HG03060 (cell line): ENCODE measurements at regions not wholly inside any gene's neighbourhood (a gene's known extent, or its start where the extent isn't known, plus 50 kb on each side); places are given as distances from the start of the nearest gene placed in this dataset.

ENCODE experiments used
- ATAC-seq: cut with Tn5 transposase; IDR thresholded peaks from one replicate; pipeline ENCODE4 v1.9.1; 2021; ENCODE audit warnings: low read depth, moderate number of reproducible peaks; ENCODE audit not compliant: unreplicated experiment

DNA sequence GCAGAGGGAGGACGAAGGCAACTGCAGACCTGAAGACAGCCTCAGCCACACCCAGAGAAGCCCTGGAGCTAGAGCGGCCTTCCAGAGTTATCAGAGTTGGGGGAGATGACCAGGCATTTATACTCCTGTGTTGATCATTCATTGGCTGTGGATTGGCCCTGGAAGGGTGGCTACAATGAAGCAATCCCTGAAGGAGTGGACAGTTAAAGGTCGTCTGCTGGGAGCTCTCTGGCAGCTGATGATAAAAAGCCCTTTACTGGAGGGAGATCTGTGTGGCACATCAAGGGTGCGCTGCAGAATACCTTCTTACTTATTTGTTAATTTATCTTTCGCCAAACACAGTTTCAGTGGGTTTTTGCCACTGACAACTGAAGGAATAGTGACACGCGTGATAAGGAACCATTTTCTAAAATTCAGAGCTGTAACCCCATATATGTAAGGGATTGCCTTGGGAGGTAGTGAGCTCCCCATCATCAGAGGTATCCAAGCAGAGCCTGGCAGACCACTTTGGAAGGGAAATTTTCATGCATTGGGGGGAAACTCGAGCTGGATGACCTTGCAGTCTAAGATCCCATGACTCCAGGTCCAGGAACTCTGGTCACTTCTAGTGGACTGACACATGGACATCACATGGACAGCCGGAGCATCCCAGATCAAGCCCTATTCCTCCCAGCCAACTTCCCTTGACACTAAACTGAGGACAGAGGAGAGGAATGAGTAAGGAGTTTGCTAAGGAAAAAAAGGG is 126.4 kb upstream of the GADD45A start:
- ATAC-seq: no peak

DNA sequence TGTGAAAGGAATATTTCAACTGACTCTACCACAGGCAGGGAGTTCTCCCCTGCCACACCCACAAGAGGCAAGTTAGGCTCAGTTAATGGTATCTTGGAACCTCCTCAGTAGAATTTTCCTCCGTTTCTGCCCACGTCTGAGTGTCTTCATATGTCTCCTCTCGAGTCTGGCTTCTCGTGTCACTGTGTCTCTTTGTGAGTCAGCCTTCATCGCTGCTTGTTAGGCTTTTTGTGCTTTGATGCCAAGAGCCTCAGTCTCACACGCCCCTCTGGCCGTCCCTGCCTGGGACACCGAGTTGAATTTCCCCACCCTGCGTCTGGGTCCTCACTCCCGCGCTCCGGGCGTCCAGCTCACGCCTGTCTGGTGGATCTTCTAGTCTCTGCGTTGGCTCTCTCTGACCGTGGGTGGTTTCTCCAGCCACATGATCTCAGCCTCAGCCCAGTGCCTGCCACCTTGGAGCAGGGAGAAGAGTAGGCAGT is 125.7 kb upstream of the GADD45A start:
- ATAC-seq: no peak

DNA sequence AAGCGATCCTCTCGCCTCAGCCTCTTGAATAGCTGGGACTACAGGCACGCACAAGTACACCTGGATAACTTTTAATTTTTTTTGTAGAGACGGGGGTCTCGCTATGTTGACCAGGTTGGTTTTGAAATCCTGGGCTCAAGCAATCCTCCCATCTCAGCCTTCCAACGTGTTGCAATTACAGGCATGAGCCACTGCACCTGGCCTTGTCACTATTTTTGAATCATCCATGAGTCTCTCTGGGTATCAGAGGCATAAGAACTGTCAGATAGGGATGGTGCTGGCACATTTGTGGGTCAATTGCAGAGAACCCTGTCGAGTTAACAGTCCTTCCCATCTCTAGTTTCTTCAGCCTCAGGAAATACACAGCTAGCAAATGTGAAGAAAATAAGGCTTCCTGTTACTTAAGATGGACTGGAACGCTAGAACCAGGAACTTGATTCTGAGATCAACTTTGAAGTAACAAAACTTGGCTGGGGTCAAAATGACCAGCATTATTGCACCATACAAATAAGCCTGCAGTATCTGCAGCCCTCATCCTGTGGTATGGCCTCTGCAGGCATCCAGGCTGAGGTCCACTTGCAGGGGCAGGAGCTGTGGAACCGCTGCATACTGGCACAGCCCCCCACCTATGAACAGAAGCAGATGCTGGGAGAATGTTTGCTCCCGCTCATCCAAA is 124.3 kb upstream of the GADD45A start:
- no peak for ATAC-seq

DNA sequence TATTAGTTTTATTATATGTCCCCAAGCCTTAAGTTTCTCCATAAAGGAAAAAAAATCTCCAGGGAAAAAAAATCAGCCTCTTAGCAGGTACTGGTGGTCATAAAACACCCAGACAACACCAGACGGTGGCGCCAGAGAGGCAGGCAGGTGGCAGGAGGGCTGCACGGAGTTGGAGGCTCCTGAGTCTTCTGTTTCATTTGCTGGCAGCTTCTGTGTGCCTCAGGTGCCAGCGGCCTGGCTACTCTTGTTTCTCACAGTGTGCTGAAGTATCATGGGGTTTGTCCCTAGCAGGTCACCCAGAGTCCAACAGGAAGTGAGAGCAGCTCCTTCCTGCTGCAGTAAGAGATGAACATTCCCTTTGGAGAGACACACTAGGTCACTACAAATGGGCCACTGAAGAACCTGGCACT is 123.3 kb upstream of the GADD45A start:
- no peak for ATAC-seq

DNA sequence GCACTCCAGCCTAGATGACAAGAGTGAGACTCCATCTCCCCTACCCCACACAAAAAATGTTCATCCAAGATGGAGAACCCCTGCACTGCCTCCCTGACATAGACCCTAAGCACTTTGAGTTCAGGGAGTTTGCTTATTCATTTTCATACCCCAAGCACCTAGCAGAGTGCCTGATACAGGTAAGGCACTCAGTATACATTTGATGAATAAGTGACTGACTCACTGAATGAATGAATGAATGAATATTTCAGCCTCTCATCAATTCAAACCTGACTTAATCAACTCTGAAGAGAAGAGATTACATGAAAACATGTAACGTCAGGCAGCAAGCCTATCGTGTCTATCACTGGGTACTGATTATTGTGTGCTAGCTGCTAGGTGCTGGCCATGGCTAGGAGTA is 121.3 kb upstream of the GADD45A start:
- no peak for ATAC-seq

DNA sequence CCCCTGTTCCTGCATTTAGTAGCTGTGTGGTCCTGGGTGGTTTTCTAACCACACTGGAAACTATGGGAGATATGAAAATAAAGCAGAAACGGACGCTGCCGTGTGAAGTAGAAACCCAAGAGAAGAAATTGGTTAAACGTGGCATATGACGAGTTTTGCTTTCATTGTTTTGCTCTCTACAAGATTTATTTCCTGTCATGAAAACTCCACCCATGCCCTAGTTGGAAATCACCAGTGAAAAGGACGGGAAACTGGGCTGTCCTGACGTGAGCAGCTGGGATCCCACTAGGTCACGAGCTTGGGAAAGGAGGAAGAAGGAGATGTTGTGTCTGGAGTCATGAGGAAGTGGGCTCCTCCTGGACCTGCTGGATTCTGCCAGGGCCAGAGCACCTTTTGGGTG is 120.8 kb upstream of the GADD45A start:
- ATAC-seq: no peak

DNA sequence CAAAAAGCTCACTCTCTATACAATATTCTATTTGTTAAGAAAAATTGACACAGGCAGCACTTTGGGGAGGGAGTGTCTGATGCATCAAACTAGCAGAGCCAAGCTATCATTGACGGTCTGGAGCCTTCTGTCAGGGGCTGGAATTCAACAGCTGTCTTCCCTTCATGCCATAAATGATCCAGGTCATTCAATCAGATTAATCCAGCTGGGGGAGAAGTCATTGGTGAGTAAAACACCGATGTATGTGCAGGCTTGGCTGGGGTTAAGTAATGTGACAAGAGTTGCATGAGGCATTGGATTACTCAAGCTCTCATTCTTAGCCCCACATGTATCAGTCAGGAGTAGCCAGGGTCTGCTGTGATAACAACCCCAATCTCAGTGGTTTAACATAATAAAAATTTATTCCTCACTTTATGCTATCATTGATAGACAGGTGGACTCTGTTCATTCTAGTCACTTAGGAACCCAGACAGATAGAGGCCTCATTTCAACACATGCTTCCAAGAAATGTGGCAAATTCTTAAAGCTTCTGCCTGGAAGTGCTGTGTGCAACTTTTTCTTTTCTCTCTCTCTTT is 118.1 kb upstream of the GADD45A start:
- ATAC-seq: no peak

DNA sequence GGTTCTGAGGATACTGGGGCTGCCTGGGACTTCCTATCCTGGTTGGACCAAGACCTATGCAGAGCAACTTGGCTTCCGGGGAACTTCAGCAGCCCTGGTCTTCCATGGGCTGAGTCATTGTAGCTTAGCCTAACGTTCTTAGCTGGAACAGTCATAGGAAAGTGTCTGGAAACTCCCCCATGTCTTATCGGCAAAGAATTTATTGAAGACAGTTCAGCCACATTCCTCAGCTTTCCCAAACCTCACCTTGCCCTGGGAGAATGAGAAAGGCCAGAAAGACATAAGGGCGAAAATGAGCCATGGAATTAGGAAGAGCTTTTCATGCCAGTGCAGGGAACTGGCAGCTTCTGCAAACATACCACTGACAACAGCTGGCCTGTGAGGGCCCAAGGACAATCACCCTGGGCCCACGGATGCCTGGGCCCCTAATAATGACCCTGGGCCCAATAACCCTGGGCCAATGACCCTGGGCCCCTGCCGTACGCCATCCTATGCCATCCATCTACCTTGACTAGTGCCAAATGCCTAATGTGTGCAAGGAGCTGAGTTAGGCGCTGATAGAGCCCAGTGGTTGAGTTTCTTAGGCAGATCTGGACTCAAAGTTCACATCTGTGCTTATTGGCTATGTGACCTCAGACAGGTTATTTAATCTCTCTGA is 114.4 kb upstream of the GADD45A start:
- ATAC-seq: no peak

DNA sequence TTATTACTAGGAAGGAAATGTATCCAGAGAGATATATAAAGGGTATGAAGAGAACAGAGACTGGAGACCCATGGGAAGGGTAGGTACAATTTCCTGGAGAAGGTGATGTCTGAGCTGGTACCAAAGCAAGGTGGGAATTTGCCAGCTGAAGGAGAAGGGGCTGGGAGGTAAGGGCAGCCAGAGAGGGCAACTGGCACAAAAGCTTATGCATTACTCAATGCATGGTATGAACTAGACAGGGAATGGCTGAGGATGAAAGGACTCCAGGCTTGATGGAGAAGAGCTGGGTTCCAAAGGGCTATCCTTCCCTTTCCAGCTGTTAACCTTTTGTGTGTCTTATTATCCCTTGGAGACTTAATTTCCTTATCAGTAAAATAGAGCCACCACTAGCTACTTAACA is 113.6 kb upstream of the GADD45A start:
- no peak for ATAC-seq

DNA sequence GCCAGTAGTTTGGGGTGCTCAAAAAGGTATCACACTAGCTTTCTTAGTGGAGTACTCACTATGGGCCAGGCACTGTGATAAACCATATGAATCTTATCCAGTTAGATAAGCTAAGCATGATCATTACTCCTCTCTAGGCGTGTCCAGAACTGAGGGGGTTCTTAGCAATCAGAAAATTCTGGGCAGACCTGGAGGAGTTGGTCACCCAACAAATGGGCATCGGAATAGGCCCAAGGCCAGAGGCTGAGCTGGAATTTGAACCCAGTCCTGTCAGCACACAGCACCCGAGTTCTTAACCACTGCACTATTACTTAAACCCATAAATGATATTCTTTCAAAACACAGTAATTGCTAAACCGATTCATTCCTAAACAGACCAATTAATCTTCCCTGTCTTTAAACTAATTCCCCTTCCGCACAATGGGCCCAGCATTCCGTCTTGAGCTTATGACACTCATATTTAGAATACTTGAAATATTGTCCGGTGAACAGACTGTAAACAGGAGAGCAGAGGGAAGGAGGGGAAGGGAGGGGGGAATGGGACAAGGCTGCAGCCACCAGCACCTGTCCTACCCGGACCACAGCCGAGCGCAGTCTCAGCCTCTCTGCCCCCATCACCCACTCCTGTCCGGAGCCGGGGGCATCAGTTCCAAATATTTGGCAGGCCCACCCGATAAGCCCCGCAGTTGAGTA is 113.0 kb upstream of the GADD45A start:
- no peak for ATAC-seq

DNA sequence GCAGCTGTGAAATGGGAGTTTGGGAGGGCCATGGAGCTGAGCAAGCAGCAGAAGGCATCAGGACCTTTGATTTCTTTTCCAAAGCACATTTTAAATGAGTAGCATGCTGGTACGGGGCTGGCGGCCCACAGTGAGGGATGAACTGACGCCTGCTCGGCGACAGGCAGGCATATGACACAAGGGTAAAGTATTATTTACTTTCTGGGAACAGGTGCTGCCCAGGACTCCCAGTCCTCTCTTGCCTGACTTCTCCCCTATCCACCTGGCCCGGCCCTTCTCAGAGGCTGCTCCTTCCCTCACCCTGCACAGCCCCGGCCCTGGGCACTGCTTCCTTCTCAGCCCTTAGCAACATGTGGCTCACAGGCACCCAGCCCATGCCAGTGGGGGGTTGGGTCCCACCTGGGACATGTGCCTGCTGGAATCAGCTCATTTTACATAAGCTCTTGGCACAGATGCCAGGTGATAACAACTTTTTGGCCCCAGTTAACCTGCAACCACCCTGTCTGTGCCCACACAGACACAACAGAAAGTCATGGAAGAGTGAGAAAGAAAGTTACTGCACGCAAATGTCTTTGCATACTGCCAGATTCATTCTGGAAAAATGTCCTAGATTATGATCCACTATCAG is 112.3 kb upstream of the GADD45A start:
- ATAC-seq: no peak

DNA sequence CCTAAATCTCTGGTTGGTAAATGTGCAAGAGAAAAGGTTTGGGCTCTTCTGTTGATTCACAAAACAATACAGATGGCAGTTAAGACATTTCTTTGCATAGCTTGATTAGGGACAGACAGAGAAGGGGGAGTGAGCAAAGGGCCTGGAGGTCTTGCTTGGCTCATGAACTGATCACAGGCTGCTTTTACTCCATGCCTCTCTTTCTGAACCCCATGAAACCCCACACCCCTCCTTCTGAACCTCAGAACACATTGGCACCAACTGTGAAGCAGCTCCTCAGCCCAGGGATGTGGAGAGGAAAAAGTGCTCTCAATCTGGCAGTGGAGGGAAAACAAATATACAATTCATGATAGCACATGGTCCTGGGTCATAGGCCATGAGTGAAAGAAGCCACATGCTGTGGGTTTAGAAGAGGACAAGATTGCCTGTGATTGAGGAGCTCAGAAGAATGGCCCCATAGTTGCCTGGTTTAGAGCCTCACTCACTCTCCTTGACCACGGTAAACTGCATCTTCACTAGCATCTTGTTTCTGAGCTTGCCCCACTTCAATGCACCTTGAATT is 111.6 kb upstream of the GADD45A start:
- no peak for ATAC-seq

DNA sequence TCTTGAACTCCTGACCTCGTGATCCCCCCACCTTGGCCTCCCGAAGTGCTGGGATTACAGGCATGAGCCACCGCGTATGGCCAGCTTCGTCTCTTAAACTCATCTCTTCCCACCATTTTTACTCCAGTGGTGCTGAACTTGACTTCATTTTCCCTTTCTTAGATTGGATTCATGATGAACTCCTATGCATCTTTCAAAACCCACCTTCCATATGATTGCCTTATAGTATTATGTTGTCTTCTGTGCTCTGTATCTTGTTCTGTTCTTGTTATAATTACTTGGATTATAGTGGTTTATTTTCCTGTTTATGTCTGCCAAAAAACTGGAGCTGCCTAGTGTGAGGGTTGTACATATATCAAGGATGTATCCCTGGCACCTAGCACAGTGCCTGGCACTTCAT is 110.8 kb upstream of the GADD45A start:
- no peak for ATAC-seq

DNA sequence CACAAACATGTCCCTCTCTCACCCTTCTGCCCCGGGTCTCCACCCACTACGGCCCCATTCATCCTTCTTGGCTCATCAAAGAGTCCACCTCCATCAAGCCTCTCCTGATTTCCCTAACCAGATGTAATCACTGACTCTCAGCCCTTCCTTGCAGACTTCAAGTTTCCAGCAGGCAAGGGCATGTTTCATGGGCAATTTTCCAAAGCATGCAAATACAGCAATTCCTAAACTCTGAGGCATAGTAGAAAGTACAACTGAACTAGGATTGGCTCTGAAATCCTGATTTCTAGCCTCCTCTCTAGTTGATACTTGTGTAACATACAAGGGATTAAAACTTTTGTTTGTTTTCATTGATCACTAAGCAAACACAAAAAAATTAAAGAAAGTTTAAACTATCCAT is 109.1 kb upstream of the GADD45A start:
- no peak for ATAC-seq

DNA sequence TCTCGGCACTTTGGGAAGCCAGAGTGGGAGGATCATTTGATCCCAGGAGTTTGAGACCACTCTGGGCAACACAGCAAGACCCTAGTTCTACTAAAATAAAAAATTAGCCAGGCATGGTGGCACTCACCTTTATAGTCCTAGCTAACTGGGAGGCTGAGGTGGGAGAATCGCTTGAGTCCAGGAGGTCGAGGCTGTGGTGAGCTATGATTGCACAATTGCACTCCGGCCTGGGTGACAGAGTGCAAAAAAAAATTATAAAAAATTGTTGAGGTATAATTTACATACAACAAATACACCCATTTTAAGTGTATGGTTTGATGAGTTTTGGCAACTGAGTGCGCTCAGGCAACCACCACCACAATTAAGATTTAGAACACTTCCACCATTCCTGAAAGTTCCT is 108.5 kb upstream of the GADD45A start:
- ATAC-seq: no peak

DNA sequence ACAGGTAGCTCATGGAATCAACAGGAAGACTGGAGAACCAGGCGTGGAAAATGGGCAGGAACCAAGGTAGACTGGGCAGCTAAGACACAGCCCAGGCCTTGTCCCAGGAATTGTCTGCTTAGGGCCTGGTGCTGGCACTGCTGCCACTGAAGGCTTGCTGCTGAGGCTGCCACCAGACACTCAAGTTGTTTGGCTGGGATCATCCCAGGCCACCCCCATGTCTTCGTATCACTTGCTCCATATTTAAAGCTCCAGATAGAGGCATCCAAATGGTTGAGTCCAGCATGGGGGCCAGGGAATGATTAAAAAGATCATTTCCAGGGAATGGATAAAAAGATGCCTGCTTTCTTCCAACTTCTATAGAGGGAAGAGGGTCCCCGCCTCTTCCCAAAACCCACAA is 107.4 kb upstream of the GADD45A start:
- ATAC-seq: no peak

DNA sequence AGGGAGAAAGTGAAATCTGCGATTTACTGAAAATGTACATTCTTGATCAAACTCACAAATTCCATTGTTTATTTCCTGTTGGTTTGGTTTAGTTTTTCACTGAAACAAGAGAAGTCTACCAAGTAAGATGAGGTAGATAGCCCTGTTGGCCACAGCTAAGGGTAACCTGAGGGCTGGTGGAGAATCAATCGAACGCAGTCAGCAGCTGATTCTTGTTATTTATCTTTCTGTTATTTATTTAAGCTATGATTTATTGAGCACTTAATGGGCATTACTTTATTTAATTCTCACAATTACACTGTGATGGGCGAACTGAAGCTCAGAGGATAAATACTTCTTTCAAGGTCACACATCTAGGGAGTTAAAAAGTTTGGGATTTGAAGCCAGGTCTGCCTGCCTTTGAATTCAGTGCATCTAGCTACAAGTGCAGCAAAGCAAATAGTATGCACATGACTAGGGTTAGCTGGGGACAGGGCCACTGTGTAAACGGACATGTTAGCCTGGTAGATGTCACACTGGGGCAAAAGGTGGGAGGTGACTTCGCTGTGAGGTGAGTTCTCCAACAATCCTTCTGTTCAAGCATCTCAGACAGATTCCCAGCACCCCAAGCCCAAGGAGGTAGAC is 106.5 kb upstream of the GADD45A start:
- ATAC-seq: no peak

DNA sequence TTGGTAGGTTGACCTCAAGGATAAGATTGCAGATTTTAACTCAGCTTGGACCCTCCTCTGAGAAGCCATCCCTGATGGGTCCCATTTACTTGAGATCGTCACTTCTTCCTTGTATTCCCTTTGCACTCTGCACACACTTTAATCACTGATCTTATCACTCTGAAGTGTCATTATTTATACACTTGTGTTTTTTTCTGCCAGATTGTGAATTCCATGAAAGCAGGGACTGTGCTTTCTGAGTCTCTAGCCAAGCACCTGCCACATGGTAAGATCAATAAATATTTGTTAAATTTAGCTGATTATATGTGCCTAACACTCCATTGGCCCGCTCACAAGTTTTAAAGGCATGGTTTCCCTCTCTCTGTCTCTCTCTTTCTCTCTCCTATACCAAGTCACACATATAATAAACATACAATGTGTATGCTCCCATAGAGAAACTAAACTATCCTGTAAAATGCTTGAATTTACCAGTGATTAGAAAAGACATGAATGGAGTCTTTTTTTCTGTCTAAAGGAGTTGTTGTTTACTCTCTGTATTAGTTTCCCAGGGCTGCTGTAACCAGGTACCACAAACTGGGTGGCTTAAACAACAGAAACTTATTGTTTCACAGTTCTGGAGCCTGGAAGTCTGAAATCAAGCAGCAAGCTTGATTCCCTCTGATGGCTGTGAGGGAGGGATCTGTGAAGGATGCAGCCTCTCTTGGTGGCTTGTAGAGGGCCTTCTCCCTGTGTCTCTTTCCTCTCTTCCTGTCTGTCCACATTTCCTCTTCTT is 105.2 kb upstream of the GADD45A start:
- ATAC-seq: no peak
